ENCODE measurements at regions not wholly inside any gene's neighbourhood (a gene's known extent, or its start where the extent isn't known, plus 50 kb on each side); places are given as distances from the start of the nearest gene placed in this dataset.
A peak's percentile ranks its signal among the peaks of the same experiment; 100 is the strongest.
"Not testable (repeated sequence)": the region's sequence is repeated elsewhere in the genome, so short reads cannot be mapped to it uniquely, and the experiment has no call there.

- DNase-seq: no peak
These were observed 356.3 kb downstream of the VRK1 start for GRCh38 chr14:97153527-97153926.

GRCh38 chr14:97155320-97155719 is 358.1 kb downstream of the VRK1 start:
- DNase-seq: no peak

- no peak for DNase-seq
These were observed 358.6 kb downstream of the VRK1 start for GRCh38 chr14:97155814-97156213.

GRCh38 chr14:97156705-97157104 is 359.5 kb downstream of the VRK1 start:
- no peak for DNase-seq

GRCh38 chr14:97158102-97158501 is 360.9 kb downstream of the VRK1 start:
- DNase-seq: no peak

GRCh38 chr14:97159124-97159523 is 361.9 kb downstream of the VRK1 start:
- DNase-seq: no peak

GRCh38 chr14:97162621-97163020 is 365.4 kb downstream of the VRK1 start:
- no peak for DNase-seq

GRCh38 chr14:97164021-97164420 is 366.8 kb downstream of the VRK1 start:
- no peak for DNase-seq

GRCh38 chr14:97166497-97166896 is 369.3 kb downstream of the VRK1 start:
- DNase-seq: no peak

- DNase-seq: not testable (repeated sequence)
These were observed 370.4 kb downstream of the VRK1 start for GRCh38 chr14:97167577-97167976.

- DNase-seq: no peak
These were observed 375.5 kb downstream of the VRK1 start for GRCh38 chr14:97172644-97173043.

- DNase-seq: peak; percentile 40
These were observed 379.8 kb downstream of the VRK1 start for GRCh38 chr14:97177016-97177415.

- no peak for DNase-seq
These were observed 380.5 kb downstream of the VRK1 start for GRCh38 chr14:97177635-97178034.

- no peak for DNase-seq
These were observed 381.6 kb downstream of the VRK1 start for GRCh38 chr14:97178781-97179180.

- DNase-seq: no peak
These were observed 382.4 kb downstream of the VRK1 start for GRCh38 chr14:97179573-97179972.

GRCh38 chr14:97180304-97181200 is 383.4 kb downstream of the VRK1 start:
- DNase-seq: no peak

- DNase-seq: peak; percentile 18
These were observed 388.0 kb downstream of the VRK1 start for GRCh38 chr14:97185186-97185585.

- DNase-seq: no peak
These were observed 390.7 kb downstream of the VRK1 start for GRCh38 chr14:97187916-97188315.

GRCh38 chr14:97196336-97196735 is 399.2 kb downstream of the VRK1 start:
- no peak for DNase-seq

- no peak for DNase-seq
These were observed 401.6 kb downstream of the VRK1 start for GRCh38 chr14:97198813-97199212.

GRCh38 chr14:97200245-97200644 is 403.1 kb downstream of the VRK1 start:
- no peak for DNase-seq

- no peak for DNase-seq
These were observed 409.7 kb downstream of the VRK1 start for GRCh38 chr14:97206916-97207315.

- DNase-seq: no peak
These were observed 413.0 kb downstream of the VRK1 start for GRCh38 chr14:97210202-97210601.

- DNase-seq: no peak
These were observed 415.2 kb downstream of the VRK1 start for GRCh38 chr14:97212399-97212798.

- DNase-seq: no peak
These were observed 416.5 kb downstream of the VRK1 start for GRCh38 chr14:97213720-97214119.

All from COR-L47 (cell line).